Activated naive CD4-positive, alpha-beta T cell treated with anti-CD3 and anti-CD28 coated beads, Interleukin-2, amount 50 U/mL, for 72 hours (primary cell): ENCODE measurements at regions not wholly inside any gene's neighbourhood (a gene's known extent, or its start where the extent isn't known, plus 50 kb on each side); places are given as distances from the start of the nearest gene placed in this dataset.
A peak's percentile ranks its signal among the peaks of the same experiment; 100 is the strongest.
"Not testable (repeated sequence)": the region's sequence is repeated elsewhere in the genome, so short reads cannot be mapped to it uniquely, and the experiment has no call there.

Experiments
- ATAC-seq, 2 donors: fragments of 150-1000 bp; cut with Tn5 transposase; 2 replicates each; pipeline ENCODE4 v1.10.0; 2021; ENCODE audit warnings: mild to moderate bottlenecking in 2 of 2, moderate library complexity in 2 of 2
- DNase-seq, 2 donors: peaks; one replicate each; pipeline ENCODE4 v3.0.0; 2021 to 2022; ENCODE audit warnings: low spot score in 2 of 2
- H3K27ac Mint-ChIP-seq, 2 donors: one replicate each; pipeline ENCODE4 v1.8.0; 2022; ENCODE audit warnings: mild to moderate bottlenecking in 2 of 2, mixed read lengths in 2 of 2
- H3K36me3 Mint-ChIP-seq, 2 donors: one replicate each; pipeline ENCODE4 v1.8.0; 2022; ENCODE audit warnings: mixed read lengths in 2 of 2
- H3K9me3 Mint-ChIP-seq, 2 donors: one replicate each; pipeline ENCODE4 v1.8.0; 2022; ENCODE audit warnings: mixed read lengths in 2 of 2

GRCh38 chr19:27419217-27419616, 1793.7 kb downstream of the UQCRFS1 start:
- Mint-ChIP-seq H3K9me3 (peaks cover 13 to 38% of the 10 kb centered on the region in 2 donors), H3K36me3 (peaks cover 26 to 59% of the 10 kb centered on the region in 2 donors)
- not testable (repeated sequence) for DNase-seq, H3K27ac Mint-ChIP-seq, ATAC-seq

GRCh38 chr19:27393591-27393990, 1819.4 kb downstream of the UQCRFS1 start:
- ATAC-seq = no peak
- no peak for DNase-seq
- Mint-ChIP-seq H3K9me3 (peaks cover 70 to 83% of the 10 kb centered on the region in 2 donors), H3K36me3 (peaks cover 69 to 78% of the 10 kb centered on the region in 2 donors), H3K27ac (no peak overlapping the region)

- H3K36me3 Mint-ChIP-seq = peaks cover 78 to 83% of the 10 kb centered on the region in 2 donors
These were observed 1820.8 kb downstream of the UQCRFS1 start for GRCh38 chr19:27392027-27392632.

DNA sequence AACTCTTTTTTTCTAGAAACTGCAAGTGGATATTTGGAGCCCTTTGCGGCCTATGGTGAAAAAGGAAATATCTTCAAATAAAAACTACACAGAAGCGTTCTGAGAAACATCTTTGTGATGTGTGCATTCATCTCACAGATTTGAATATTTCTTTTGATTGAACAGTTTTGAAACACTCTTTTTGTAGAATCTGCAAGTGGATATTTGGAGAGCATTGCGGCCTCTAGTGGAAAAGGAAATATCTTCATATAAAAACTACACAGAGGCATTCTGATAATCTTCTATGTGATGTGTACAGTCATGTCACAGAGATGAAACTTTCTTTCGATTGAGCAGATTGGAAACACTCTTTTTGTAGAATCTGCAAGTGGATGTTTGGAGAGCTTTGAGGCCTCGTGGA, 1833.6 kb downstream of the UQCRFS1 start:
- H3K36me3 Mint-ChIP-seq = peaks cover 56 to 59% of the 10 kb centered on the region in 2 donors
- not testable (repeated sequence) for DNase-seq, H3K27ac Mint-ChIP-seq, ATAC-seq
- peaks cover 46% of the 10 kb centered on the region in 2 donors for H3K9me3 Mint-ChIP-seq

More at GRCh38 chr19:27392027-27392632, 1820.8 kb downstream of the UQCRFS1 start:
- peaks cover 68 to 84% of the 10 kb centered on the region in 2 donors for H3K9me3 Mint-ChIP-seq
- ATAC-seq (no peak), DNase-seq (peak in 1 of 2 donors; percentile 23)
- no peak overlapping the region for H3K27ac Mint-ChIP-seq

GRCh38 chr19:27369603-27370002, 1843.3 kb downstream of the UQCRFS1 start:
- not testable (repeated sequence) for DNase-seq, ATAC-seq, H3K27ac Mint-ChIP-seq
- Mint-ChIP-seq H3K36me3 (peaks cover 51 to 61% of the 10 kb centered on the region in 2 donors), H3K9me3 (peaks cover 58 to 66% of the 10 kb centered on the region in 2 donors)

DNA sequence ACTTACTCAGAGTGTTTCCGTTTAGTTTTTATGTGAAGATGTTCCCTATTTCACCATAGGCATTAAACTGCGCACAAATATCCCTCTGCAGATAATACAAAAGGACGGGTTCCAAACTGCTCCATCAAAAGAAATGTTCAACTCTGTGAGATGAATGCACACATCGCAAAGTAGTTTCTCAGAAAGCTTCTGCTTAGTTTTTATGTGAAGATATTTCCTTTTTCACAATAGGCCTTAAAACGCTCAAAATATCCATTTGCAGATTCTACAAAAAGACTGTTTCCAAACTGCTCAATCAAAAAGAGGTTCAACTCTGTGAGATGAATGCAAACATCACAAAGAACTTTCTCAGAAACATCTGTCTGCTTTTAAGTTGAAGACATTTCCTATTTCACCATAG, 1850.5 kb downstream of the UQCRFS1 start:
- ATAC-seq, DNase-seq, H3K27ac Mint-ChIP-seq: not testable (repeated sequence)
- H3K9me3 Mint-ChIP-seq = peaks cover 59 to 71% of the 10 kb centered on the region in 2 donors
- H3K36me3 Mint-ChIP-seq = peaks cover 73 to 78% of the 10 kb centered on the region in 2 donors

- not testable (repeated sequence) for DNase-seq, ATAC-seq, H3K27ac Mint-ChIP-seq
- Mint-ChIP-seq H3K9me3 (peaks cover 86% of the 10 kb centered on the region in 2 donors), H3K36me3 (peaks cover 81 to 93% of the 10 kb centered on the region in 2 donors)
These were observed 1857.4 kb downstream of the UQCRFS1 start for GRCh38 chr19:27355581-27355980.
